Lower leg skin (tissue), 3 donors: ENCODE measurements at regions not wholly inside any gene's neighbourhood (a gene's known extent, or its start where the extent isn't known, plus 50 kb on each side); places are given as distances from the start of the nearest gene placed in this dataset.

Experiments
- POLR2A ChIP-seq, 2 donors: fragments of 450-650 bp; IDR thresholded peaks; one replicate each; pipeline ENCODE4 v1.6.1; 2016 to 2017; ENCODE audit warnings: antibody characterized with exemption in 2 of 2, mild to moderate bottlenecking in 1 of 2, moderate library complexity in 1 of 2
- TF ChIP-seq, protein P1 (sequence below), 3 donors: fragments of 450-650 bp; IDR thresholded peaks; one replicate each; pipeline ENCODE4 v1.5.1; 2016; ENCODE audit warnings: antibody characterized with exemption in 3 of 3, mild to moderate bottlenecking in 3 of 3, moderate library complexity in 2 of 3

DNA sequence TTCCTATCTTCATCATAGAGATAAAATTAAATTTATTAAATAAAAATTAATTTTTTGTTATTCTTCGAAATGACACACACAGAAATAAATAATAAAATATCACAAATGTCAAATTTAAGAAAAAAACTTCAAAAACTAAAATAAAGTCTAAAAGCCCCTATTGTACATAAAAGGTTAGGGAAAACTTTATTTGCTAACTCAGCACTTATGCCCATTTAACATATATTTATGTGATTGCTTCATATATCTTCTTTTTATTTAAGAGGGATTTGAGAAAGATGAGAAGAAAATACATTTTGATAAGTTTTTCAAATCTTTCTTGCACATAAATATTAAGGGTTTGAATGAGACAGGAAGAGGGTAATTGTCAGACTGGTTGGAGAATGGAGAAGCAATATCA lies 2350.4 kb upstream of the RAG2 start:
- TF ChIP-seq, protein P1, sequence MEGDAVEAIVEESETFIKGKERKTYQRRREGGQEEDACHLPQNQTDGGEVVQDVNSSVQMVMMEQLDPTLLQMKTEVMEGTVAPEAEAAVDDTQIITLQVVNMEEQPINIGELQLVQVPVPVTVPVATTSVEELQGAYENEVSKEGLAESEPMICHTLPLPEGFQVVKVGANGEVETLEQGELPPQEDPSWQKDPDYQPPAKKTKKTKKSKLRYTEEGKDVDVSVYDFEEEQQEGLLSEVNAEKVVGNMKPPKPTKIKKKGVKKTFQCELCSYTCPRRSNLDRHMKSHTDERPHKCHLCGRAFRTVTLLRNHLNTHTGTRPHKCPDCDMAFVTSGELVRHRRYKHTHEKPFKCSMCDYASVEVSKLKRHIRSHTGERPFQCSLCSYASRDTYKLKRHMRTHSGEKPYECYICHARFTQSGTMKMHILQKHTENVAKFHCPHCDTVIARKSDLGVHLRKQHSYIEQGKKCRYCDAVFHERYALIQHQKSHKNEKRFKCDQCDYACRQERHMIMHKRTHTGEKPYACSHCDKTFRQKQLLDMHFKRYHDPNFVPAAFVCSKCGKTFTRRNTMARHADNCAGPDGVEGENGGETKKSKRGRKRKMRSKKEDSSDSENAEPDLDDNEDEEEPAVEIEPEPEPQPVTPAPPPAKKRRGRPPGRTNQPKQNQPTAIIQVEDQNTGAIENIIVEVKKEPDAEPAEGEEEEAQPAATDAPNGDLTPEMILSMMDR (IDR thresholded peaks at IDR 0.05), result no peak
- TF ChIP-seq POLR2A (IDR thresholded peaks at IDR 0.05), result no peak
